GM10266 (cell line): ENCODE measurements at regions not wholly inside any gene's neighbourhood (a gene's known extent, or its start where the extent isn't known, plus 50 kb on each side); places are given as distances from the start of the nearest gene placed in this dataset.

Experiments used
- DNase-seq: peaks from one replicate; pipeline ENCODE4 v3.0.0; 2012; ENCODE audit errors: extremely low spot score
- TF ChIP-seq, protein P1 (sequence below): IDR thresholded peaks from 2 replicates; pipeline ENCODE4 v1.5.1; 2012; ENCODE audit warnings: mild to moderate bottlenecking, low read depth; ENCODE audit not compliant: control insufficient read depth, insufficient read depth; ENCODE audit errors: missing control alignments

- TF ChIP-seq, protein P1, sequence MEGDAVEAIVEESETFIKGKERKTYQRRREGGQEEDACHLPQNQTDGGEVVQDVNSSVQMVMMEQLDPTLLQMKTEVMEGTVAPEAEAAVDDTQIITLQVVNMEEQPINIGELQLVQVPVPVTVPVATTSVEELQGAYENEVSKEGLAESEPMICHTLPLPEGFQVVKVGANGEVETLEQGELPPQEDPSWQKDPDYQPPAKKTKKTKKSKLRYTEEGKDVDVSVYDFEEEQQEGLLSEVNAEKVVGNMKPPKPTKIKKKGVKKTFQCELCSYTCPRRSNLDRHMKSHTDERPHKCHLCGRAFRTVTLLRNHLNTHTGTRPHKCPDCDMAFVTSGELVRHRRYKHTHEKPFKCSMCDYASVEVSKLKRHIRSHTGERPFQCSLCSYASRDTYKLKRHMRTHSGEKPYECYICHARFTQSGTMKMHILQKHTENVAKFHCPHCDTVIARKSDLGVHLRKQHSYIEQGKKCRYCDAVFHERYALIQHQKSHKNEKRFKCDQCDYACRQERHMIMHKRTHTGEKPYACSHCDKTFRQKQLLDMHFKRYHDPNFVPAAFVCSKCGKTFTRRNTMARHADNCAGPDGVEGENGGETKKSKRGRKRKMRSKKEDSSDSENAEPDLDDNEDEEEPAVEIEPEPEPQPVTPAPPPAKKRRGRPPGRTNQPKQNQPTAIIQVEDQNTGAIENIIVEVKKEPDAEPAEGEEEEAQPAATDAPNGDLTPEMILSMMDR, result no peak
- DNase-seq, result no peak
Observed at GRCh38 chr11:71356904-71357303, 91.3 kb downstream of the DHCR7 start.

DNA sequence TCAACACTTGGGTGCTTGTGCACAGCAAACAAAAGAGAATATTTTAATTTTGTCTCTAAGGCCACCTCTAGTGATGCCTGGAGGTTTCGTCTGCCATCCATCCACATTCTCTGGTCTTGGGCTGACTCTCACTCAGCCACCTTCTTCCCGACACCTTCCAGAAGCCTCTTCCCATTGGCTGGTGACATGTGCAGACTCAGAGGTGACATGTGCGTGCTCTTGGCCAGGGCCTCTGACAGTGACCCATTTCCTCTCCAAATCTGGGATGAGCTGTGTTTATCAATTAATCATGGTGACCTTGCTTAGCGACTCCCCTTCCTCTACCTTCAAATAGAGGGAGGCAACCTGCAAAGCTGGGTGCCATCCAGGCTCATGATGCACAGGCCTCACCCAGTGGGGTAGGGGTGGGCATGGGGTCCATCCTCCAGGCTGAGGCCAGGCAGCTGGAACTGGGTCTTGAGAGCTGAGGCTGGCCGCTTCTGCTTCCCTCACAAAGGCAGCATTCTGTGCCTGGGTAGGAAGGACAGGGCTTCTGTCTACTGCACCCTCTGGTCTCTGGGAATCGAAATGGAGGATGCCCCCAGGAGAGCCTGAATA is 91.8 kb downstream of the DHCR7 start:
- TF ChIP-seq, protein P1, result no peak
- no peak for DNase-seq

- no peak for DNase-seq
- TF ChIP-seq, protein P1, result no peak
Observed at GRCh38 chr11:71355281-71355680, 92.9 kb downstream of the DHCR7 start.

- no peak for DNase-seq
- TF ChIP-seq, protein P1, result no peak
Observed at GRCh38 chr11:71354394-71355105, 93.6 kb downstream of the DHCR7 start.

GRCh38 chr11:71352748-71353147 is 95.4 kb downstream of the DHCR7 start:
- TF ChIP-seq, protein P1, result no peak
- no peak for DNase-seq

- TF ChIP-seq, protein P1, result no peak
- DNase-seq, result no peak
Observed at GRCh38 chr11:71352226-71352625, 96.0 kb downstream of the DHCR7 start.

DNA sequence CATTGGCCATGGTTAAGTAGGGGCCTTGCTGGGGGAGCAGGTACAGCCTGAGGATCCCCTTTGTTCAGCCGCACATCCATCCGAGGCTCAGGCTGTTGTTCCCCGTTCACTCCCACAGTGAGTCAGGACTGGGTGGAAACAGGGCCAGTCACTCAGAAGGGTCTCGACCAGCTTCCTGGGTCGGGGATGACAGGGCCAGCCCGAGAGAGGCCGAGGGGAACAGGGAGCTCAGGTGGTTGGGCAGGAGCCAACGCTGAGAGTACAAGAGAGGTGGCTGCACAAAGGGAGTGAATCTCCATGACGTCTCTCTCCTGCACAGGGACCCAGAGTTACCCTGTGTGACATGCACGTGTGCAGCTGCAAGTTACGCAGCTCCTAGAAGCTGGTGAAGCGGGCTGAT is 97.2 kb upstream of the SHANK2 start:
- TF ChIP-seq, protein P1, result no peak
- DNase-seq, result no peak
